GM19397 (cell line): ENCODE measurements at regions not wholly inside any gene's neighbourhood (a gene's known extent, or its start where the extent isn't known, plus 50 kb on each side); places are given as distances from the start of the nearest gene placed in this dataset.
"Not testable (repeated sequence)": the region's sequence is repeated elsewhere in the genome, so short reads cannot be mapped to it uniquely, and the experiment has no call there.

Experiments used
- ATAC-seq: cut with Tn5 transposase; IDR thresholded peaks from one replicate; pipeline ENCODE4 v1.9.1; 2021; ENCODE audit warnings: mild to moderate bottlenecking, moderate library complexity; ENCODE audit not compliant: unreplicated experiment

DNA sequence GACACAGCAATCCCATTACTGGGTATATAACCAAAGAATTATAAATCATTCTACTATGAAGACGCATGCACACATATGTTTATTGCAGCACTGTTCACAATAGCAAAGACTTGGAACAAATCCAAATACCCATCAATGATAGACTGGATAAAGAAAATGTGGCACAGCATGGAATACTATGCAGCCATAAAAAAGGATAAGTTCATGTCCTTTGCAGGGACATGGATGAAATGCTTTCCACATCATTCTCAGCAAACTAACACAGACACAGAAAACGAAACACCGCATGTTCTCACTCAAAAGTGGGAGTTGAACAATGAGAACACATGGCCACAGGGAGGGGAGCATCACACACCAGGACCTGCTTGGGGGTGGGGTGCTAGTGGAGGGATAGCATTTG is 613.0 kb downstream of the RFPL4B start:
- not testable (repeated sequence) for ATAC-seq

DNA sequence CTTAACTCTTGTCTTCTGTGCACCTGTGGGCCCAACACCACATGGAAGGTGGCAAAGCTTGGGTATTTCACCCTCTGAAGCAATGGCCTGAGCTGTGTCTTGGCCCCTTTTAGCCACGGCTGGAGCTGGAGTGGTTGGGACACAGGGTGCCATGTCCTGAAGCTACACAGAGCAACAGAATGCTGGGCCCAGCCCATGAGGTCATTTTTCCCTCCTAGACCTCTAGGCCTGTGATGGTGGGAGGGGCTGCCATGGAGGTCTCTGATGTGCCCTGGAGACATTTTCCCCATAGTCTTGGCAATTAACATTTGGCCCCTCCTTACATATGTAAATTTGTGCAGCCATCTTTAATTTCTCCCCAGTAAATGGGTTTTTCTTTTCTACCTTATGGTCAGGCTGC is 620.8 kb downstream of the RFPL4B start:
- no peak for ATAC-seq

DNA sequence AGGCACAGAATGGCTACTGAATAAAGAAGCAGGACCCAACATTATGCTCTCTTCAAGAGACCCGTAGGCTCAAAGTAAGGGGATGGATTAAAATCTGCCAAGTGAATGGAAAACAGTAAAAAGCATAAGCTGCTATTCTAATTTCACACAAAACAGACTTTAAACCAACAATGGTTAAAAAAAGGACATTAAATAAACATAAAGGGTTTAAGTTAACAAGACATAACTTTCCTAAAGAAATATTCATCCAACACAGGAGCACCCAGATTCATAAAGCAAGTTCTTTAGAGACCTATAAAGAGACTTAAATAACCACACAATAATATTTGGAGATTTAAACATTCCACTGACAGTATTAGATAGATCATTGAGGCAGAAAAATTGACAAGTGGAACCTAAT is 624.5 kb downstream of the RFPL4B start:
- no peak for ATAC-seq

DNA sequence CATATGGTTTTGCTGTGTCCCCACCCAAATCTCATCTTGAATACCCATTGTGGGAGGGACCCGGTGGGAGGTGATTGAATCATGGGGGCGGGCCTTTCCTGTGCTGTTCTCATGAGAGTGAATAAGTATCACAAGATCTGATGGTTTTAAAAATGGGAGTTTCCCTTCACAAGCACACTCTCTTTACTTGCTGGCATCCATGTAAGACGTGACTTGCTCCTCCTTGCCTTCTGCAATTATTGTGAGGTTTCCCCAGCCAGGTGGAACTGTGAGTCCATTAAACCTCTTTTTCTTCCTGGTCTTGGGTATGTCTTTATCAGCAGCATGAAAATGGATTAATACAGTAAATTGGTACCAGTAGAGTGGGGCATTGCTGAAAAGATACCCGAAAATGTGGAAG is 627.8 kb downstream of the RFPL4B start:
- not testable (repeated sequence) for ATAC-seq

DNA sequence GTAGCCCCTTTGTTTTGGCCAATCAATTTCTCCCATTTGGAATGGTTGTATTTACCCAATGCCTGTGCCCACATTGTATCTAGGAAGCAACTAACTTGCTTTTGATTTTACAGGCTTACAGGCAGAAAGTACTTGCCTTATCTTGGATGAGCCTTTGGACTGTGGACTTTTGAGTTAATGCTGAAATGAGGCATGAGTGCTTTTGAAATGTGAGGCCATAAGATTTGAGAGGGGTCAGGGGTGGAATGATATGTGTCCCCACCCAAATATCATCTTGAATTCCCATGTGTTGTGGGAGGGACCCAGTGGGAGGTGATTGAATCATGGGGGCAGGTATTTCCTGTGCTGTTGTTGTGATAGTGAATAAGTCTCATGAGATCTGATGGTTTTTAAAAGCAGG is 629.4 kb downstream of the RFPL4B start:
- not testable (repeated sequence) for ATAC-seq

DNA sequence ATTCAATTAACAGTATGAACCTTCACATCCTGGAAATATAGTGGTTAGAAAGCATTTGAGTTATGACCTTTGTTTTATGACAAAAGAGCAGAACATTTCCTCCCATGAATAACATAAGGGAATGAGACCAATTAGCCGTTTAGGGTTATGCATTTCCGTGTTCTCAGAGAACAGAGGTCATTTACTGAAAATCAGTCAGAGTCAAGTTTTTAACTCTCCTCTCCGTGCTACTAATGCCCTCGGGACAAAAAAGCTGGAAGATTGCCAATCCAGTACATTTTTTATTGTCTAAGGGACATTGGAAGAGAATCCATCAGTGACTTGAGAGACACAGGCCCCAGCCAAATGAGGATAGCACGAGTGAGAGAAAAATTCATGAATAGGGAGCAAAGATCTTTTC is 632.7 kb downstream of the RFPL4B start:
- ATAC-seq = no peak

DNA sequence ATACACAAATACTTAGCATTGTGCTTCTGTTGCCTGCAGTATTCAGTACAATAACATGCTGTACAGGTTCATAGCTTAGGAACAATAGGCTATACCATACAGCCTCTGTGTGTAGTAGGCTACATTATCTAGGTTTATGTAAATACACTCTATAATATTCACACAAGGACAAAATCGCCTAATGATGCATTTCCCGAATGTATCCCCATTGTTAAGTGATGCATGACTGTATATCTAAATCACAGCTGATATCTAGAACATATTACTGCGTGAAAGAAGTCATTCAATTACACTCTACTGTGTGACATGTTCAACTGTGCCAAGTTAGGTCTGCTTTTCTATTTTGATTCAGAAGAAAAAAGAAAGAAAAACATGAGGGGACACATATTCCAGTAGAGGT is 633.5 kb downstream of the RFPL4B start:
- ATAC-seq = no peak

DNA sequence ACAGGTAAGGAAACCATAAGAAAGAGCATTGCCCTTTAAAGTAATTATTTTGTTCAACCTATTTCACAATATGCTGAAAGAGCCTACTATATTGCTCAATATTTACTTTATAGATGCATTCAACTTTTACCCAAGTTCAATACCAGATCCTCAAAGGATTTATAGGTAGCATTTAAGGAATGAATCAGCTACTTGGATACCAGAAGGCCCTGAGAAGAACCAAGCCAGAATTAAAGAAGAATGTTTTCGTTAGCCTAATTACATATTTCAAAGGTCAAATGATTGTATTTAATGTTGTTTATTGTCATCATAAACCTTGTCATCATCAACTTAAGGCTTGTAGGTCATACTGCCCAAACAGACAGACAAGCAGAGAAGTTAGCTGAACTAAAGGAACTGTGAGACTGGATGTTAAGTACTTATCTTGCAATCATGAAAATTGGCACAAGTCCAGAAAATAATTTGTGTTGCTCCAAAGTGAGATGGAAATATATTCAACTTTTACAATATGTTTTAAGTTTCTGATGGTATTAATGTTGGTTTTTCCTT is 636.7 kb downstream of the RFPL4B start:
- ATAC-seq = no peak

DNA sequence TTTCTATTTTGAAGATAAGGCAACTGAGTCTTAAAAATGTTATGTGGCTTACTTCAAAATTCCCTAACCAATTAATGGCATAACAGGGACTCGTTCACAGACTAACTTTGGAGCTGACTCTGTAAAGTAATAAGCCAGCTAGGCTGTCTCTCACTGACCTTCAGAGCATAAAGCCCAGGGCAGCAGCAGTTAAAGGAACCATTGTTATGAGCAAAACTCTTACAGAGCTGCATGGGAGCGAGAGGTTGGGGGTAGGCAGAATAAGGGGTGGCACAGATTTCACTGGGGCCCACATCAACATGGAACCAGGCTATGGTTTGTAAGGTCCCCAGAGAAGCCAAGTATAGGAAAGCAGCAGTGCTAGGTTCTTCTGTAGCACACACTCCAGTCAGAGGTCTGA is 637.8 kb downstream of the RFPL4B start:
- no peak for ATAC-seq

DNA sequence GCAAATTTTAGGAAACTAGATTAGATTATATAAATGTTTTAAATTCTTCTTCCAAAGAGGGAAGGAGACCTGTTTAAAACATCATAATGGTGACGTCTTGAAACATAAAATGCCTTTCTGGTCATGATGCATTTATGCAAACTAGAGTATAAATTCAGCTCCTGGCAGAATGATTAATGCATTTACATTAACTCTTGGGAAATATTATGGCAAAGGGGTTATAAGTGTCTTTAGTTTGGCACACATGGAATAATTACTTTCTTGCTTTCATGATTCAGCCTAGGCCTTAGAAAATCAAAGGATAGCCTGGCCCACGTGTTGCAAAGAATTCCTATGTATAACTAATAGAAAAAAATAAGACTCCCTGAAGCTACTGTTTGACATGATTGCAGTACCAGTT is 639.2 kb downstream of the RFPL4B start:
- ATAC-seq = no peak

DNA sequence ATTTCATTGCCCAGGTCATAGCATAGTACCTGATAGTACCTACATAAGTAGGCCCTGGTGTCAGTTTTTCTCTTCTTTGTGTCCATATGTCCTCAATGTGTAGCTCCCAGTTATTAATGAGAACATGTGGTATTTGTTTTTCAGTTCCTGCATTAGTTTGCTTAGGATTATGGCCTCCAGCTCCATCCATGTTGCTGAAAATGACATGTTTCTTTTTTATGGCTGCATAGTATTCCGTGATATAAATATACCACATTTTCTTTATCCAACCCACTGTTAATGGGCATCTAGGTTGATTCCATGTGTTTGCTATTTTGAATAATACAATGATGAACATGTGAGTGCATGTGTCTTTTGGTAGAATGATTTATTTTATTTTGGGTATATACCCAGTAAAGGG is 641.6 kb downstream of the RFPL4B start:
- ATAC-seq = no peak

DNA sequence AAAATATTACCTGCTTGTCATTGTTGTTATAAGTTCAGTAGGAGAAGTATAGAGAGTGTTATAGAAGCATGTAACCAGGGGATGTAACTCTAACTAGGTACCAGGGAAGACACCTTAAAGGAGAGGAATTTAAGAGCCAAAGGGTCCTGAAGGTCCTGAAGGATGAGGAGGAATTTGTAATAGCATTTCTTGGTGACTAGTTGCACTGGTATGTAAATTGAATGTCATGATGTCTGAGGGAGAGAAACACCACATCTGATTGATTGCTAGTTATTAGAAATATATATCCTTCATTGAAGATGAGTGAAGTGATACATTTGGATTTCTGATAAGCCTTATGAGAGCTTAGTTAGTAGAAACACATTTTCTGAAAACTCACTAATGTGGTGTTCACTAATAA is 643.8 kb downstream of the RFPL4B start:
- no peak for ATAC-seq

DNA sequence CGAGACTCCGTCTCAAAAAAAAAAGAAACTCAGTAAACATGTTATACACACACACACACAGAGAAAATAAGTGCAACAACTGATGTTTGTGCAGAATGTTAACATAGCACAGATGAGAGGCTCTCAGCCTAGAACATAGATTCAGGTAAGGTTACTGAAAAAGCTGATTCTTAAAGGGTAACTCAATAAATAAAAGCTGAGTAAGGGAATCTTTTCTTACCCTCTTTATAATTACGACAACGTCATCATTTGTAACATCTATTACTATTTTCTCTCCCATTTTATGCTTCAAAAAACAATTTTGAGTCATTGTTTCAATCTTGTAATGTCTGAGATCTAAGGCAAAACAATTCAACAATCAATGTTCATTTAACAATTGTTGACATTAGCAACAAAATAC is 644.8 kb downstream of the RFPL4B start:
- no peak for ATAC-seq

DNA sequence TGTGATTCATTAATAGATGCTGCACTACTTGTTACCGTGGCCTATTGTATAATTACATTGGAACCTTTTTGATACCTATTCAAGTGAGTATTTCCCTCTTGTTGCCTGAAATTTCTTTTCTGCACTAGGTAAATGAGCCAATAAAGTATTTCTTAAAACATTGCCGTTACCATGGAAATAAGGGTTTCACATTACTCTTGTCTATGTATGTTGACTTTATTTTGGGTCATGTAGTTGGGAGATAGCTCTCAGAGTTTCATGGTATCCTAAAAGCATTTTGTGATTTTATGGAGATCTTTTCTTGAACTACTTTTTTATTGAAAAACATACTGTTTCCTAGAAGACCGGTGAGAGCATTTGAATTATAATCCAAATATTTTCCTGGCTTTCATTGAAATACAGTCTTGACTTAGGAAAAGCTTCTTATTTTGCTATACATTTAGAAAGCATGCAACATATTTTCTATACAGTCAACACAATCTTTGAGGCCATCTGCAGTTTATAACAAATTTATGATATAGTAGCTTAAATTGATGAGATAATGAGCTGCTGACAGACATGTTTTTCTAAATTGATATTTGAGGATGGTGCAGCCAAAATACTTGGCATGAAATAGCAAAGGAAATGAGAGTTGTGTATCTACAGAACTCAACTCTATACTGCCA is 650.4 kb downstream of the RFPL4B start:
- ATAC-seq = no peak

DNA sequence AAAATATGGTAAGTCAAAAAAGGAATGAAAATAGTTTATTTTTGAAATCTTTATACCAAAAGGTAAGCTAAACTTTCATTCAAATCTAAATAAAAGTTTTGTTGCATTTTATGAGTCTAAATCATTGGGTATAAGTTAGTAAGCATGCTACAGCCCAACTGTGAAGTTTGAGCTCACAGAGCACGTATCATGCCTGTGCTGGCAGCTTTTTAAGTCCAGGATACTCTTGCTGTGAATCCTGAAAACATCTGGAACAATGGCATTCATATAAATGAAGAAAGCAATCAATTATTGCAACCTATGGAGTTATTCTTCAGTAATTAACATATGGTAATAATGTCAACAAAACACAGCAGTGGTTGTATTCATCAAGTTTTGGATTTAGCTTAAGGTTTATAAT is 656.9 kb downstream of the RFPL4B start:
- no peak for ATAC-seq

DNA sequence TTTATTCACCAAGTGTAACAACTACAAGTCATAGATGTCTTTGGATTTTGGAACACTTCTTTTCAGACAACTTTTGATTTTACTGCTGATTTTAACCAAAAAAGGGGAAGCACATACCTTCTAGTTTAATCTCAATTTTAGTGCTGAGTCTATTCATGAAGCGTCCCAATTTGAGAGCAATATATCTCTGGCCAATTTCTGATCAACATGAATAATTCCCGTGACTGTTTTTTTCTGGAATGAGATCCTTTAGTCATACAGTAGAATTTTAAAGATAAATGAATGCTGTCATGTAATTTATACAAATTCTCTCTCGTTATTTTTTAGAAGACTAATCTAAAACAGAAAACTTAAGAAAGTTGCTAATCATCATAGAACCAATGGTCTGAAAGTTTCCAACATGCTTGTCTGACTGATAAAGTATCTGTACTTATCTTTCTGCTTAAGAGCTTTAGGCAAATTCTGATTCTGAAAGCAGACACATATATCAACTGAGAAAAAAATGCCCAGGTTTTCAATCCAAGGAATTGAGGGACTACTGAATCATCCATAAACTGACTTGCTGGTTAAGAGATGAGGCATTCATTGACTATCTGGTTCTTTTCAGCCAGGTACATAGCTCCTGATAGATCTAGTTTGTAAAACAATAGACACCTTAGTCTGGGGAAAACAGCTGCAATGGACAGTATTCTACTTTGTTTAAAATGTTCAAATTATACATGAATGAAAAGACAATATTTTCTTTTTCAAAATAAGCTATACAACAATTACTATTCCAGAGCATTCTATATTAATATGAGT is 657.5 kb downstream of the RFPL4B start:
- no peak for ATAC-seq

DNA sequence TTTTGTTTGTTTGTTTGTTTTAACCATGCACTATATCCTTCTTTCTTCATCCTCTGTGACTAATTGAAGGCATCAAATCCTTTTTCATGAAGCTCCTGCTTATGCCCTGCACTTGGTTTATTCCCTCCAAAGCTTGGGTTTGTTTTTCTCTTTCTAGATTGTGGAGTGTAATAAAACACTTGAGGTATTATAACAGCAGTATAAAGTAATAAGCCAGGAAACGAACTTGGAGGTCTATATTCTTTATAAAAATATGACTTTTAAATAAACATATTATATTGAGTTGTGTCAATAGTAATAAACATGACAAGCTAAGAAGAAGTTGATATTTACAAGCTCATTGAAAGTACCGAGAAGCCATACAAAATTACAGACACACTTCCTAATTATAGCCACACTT is 659.4 kb downstream of the RFPL4B start:
- ATAC-seq = no peak

DNA sequence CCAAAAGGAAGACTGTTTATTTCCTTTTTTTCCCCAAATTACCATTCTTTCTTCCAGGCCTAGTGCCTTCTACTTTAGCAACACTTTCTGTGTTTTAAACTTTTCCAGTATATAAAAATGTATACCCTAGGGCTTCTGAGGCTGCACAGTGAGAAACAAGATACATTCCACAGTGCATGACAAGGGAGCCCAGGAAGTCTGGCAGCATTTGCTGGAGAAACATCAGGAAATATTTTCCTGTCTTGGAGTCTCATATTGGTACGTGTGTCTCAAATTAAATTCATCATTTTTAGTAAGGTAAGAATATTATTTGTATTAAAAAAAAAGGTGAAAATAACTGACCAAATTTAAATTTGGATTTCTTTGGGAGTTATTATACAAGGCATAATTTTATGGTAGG is 662.6 kb downstream of the RFPL4B start:
- ATAC-seq = no peak

DNA sequence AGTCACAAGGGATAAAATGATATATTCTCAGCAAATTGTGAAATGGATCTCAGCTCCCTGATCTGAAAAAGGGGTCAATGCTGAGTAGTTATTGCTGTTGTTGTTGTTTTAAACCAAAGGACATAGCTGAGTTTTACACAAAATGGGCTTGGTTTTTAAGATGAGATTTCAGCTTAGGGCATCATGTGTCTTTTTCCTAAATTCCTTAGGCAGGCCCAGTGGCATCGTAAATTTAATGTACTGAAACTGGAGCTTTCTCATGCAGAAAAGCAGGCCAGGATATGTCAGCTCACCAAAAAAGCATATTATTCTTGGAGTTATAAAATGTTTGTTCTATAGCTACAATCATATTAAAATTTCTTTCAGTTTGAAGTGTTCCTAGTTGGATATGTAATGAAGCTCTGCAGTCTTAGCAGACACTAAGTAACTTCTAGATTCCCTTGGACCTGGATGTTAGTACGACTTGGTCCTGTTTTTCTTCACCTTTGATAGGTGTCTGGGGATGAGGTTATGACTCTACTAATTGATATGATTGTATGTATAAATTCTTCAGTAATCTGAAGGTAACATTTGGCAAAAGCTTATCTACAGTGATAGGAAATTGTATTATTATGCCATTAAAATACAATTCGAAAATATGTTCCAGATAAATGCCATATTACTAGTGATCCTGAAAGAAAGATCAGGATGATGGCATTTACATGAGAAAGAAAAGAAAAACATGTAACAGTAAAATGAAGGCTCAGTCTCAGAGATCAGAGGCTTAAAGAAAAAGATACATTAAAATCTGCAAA is 663.3 kb downstream of the RFPL4B start:
- no peak for ATAC-seq

DNA sequence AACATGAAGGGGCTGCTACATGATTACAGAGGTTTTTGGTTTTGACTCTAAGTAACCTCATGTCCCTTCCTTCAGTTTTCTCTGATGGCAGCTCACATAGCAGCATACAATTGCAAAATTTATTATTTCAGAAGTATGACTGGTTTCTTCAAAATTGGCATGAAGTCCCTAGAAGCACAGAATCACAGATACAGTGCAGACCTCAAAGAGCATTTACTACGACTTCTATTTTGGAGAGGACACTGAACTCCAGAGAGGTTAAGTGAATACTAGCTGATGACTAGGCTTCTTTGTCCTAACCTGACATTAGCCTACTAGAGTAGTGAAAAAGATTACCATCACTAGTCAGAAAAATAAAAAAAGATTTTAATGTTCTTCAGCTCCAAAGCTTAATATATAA is 664.3 kb downstream of the RFPL4B start:
- no peak for ATAC-seq

DNA sequence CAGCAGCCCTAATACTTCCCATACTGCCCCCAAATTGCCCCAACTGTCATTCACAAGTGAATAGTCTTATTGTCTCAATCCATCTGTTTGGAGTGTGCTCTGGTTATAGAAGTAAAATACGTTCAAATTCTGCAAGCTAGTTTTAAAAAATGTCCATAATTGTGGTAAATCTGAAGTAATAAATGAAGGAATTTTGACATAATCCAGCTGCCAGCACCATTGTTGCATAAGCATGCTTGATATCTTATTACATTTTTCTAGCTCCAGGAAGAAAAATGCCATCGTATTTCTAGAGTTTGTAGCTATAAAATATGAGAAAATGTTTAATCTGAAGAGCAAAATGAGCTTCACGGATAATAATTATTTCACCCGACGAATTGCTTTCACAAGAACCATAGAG is 664.7 kb downstream of the RFPL4B start:
- no peak for ATAC-seq

DNA sequence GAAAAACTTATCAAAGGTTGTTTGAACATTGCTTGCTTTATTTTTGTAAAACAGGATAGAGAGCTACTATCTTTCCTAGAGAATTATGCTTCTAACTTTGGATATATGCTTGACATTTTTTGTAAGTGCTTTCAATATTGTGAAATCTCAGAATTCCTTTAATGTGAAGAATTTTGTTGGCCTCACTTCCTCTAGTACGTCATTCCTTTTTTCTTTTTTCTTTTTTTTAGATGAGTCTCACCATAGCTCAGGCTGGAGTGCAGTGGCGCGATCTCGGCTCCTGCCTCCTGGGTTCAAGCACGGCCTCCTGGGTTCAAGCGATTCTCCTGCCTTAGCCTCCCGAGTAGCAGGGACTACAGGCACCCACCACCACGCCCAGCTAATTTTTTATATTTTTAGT is 668.1 kb downstream of the RFPL4B start:
- ATAC-seq = no peak
